ENCODE measurements at regions not wholly inside any gene's neighbourhood (a gene's known extent, or its start where the extent isn't known, plus 50 kb on each side); places are given as distances from the start of the nearest gene placed in this dataset.

GRCh38 chr18:26741048-26741447 lies 124.5 kb downstream of the AQP4 start:
- DNase-seq = no peak

GRCh38 chr18:26740396-26740795 lies 125.1 kb downstream of the AQP4 start:
- DNase-seq = no peak

DNA sequence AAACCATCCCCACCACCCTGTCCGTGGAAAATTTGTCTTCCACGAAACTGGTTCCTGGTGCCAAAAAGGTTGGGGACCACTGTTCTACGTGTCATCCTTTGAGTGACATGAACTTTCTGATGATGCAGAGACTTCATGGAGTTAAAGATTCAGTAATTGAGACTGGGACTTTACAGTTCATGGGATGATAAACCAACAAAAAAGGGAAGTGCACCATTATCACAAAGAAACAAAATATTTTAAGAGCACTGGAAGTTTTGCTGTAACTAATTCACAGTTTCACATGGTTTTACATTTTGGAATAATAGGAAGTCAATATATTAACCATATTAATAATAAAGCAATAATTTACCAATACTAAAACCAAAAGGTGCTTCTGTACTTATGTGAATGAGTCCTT lies 126.8 kb downstream of the AQP4 start:
- DNase-seq = no peak

GRCh38 chr18:26736301-26736700 lies 129.2 kb downstream of the AQP4 start:
- no peak for DNase-seq

DNA sequence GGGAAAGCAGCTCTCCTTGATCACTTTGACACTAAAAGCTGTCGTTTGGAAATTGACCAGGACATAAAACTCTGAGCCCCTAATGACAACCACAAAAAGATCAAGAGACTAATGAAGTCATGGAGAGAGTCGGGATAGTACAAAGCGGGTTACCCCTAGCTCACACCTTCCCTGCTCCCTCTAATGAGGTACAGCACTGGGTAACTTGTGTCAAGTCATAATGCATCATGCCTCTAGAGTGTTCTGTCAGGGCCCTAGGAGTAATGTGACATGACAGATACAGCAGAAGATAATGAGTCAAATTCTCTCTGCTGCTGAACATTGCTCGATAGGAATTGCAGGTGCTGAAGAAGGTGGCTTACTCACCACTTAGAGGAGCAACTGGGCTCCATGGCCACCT lies 130.7 kb downstream of the AQP4 start:
- DNase-seq = no peak

GRCh38 chr18:26729449-26729848 lies 136.1 kb downstream of the AQP4 start:
- no peak for DNase-seq

- no peak for DNase-seq
Observed at GRCh38 chr18:26729008-26729407, 136.5 kb downstream of the AQP4 start.

DNA sequence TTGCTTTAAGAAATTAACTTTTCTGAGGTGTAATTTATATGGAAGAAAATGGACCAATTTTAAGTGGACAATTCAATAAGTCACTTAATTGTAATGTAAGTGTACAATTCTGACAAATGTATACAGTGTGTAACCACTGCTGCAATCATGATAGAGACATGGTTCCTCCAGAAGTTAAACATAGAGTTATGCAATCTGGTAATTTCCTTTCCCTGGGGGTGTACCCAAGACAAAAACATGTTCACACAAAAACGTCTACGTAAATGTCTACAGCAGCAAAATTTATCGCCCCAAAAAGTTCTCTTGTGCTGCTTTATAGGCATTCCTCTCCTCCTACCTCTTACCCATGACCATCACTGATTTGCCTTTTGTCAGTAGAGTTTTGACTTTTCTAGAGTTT lies 141.5 kb downstream of the AQP4 start:
- DNase-seq = no peak

GRCh38 chr18:26722565-26722931 lies 143.0 kb downstream of the AQP4 start:
- DNase-seq = no peak

GRCh38 chr18:26721854-26722564 lies 143.5 kb downstream of the AQP4 start:
- DNase-seq = no peak

DNA sequence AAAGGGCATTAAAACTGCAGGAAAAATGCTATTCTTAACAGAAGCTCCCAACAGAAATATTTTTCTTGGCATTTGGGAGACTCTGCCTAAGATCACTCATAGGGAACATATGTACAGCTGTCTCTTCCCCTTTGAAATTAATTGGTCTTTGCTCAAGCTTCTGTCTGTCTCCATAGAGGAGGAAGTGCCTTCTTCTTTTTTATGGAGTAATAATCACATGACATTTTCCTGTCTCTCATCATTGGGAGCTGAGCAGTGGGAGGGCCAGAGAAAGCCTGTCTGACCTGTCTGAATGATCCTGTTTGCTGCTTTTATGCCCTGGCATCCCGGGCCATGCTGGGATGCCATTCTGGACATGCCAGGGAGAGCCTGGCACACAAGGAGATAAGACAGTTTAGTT lies 145.6 kb downstream of the AQP4 start:
- no peak for DNase-seq

DNA sequence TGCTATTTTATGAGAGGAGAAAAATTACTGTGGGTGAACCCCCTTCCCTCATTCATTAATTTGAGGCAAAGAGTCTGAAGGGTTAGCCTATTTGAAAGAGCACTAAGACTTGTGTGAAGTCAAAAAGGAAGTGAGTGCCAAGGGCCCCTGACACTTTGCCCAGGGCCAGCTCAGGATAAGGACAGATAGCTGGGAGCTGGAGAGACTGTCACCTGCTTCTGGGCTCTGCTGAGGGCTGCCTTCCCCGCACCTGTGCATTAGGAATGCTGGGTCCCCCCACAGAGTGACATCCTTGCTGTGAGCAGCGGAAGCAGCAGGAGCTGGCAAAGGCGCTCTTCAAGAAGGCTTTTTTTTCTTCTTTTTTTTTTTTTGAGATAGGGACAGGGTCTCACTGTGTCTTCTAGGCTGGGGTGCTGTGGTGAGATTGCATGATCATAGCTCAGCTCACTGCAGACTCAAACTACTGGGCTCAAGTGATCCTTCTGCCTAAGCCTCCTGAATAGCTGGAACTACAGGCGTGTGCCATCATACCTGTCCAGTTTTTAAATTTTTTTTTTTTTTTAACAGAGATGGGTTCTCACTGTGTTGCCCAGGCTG lies 148.3 kb downstream of the AQP4 start:
- DNase-seq = no peak

DNA sequence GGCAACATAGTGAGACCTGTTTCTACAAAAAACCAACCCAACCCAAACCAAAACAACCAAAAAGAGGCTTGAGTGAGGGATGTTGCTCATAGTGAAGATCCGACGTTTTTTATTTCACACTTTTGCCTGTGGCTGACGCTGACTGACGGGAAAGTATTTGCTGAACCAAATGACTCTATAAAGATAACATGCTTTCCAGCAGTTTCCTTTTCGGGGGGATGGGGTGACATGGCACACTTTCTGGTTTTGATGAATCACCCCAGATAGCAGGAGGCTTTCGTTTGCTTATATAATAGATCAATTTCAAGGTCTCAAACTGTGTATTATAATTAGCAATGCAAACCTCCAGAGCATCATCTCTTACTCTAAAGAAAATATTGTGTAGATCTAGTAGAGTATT lies 150.8 kb downstream of the AQP4 start:
- DNase-seq = no peak

DNA sequence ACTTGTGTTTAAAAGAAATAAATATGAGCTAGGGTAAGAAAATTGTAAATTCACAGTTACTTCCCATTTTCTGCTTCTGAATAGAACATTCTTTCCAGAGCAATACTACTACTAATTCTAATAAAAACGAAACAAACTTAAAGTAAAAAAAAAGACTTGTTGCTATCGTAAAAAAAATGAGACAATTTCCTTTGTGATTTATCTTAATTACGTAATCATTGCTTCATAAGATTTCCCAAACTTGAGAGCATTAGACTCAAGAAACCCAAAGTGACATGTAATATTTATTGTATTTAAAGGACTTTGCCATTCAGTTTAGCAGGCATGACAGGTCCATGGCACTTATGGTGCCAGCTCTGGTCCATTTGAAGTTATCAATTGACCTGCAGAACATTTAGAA lies 153.8 kb downstream of the AQP4 start:
- DNase-seq = no peak

- DNase-seq = no peak
Observed at GRCh38 chr18:26710470-26711096, 154.9 kb downstream of the AQP4 start.

GRCh38 chr18:26709897-26710296 lies 155.6 kb downstream of the AQP4 start:
- DNase-seq = no peak

DNA sequence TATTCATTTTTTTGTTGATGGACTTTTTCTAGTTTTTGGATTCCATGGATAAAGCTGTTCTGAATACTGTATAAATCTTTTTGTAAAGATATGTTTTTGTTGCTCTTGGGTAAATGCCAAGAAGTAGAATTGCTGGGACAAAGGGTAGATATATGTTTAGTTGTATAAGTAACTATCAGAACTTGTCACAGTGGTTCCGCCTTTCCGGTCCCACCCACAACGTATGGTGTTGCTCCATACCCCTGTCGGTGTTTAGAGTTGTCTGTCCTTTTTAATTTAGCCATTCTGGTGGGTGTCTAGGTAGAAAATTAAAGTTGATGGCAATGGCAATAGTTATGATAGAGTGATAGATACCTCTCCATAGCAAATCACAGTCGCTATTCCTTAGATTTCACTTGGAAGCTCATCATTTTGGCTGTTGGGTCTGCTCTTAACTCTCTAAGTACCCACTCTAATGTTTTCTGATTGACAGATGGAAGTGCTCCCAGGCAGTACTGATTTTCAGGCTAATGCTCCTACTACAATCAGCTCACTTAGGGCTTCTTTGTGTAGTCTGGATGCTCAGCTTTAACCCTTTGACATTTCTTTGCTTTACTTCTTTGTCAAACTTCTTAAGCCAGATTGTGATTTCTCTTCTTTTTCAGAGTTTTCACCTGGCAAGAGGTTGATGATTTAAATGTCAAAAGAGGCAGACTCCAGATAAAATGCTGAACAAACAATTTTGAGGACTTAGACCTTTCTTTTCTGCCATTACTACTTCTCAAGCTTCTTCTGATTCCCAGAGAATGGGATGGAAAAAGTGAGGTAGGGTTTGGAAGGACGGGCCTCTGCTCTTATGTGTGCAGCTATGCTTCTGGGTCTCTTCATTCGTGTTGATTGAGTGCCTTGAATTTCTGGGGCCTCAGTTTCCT lies 156.4 kb downstream of the AQP4 start:
- DNase-seq = no peak

DNA sequence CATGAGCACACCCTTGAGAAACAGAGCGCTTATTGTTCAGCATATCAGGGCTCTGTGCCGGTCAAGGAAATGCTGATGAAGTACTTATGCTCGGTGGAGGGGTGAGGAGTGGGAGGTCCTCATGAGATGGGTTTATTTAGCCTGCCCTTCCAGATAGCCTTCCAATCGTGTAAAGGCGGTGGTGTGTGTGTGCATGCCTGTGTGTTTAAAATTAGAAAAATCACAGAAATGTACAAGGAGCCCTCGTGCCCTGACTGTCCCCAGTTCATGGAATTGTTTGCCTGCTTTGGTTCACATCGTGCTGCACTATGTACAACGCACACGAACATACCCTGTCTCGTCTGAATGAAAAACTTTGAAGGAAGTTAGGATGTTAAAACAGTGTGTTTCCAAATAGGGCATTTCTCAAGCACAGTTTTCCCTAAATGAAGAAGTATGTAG lies 158.6 kb downstream of the AQP4 start:
- DNase-seq = no peak

DNA sequence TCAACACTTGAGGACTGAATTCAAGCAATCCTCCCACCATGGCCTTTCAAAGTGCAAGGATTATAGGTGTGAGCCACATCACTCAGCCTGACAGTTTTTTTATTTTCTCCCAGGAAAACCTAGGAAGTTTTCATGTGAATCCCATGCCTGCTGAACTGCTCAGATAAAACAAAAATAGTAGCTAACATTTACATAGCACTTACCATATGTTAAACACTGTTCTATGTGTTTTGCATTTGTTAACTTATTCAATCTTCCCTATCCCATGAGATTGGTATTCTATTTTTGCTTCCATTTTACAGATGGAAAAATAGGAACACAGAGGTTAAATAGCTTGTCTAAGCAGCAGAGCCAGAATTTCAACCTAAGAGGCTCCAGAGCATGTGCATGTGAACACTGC lies 157.4 kb upstream of the KCTD1 start:
- DNase-seq = no peak

DNA sequence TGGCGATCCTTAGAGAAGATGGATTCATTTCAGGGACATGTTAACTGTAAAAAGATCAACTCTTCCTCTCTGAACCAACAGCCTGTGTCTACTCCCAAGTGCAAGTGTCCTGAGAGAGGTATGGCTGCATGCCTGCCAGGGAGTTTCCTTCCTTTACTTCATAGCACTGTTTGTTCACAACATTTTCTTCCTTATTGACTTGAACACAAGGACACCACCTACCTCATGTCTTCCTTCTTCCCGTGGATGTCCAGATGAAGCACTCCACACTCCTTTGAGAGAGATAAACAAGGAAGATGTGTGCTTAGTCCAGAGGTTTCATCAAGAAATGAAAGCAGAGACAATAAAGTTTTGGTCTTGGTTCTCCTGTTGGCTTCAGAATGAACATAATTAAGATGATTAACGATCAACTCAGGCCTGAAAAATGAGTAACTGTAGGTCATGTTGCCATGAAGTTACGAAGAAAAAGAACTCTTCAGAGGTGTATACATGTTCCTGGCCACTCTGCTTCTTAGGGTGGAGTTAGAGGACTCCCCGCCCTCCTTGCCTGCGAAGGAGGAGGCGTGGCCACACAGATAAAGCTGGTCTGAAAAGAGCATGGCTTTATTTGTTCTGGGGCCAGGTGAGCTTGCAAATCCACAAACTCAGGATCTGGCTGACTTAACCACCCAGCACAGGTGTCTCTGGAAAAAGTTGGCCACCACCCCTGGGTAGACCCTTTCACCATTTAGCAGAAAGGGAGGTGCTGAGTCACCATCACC lies 155.0 kb upstream of the KCTD1 start:
- DNase-seq = no peak

DNA sequence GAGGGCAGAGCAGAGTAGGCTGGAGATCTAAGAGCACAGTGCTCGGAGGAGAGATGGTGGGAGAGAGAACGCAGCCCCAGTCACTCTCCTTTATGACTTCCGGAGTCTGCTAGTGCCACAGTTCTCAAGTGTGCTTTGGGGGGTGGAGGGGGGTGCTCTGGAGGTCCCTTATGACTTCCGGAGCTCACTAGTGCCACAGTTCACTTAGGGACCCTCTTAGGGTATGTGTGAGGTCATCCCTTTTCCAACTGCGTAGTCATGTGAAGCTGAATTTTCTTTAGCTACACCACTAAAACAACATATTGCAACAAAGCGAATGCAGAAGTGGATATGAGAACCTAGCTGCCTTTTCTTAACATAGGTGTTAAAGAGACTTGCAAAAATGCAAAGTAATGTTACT lies 153.7 kb upstream of the KCTD1 start:
- DNase-seq = no peak

DNA sequence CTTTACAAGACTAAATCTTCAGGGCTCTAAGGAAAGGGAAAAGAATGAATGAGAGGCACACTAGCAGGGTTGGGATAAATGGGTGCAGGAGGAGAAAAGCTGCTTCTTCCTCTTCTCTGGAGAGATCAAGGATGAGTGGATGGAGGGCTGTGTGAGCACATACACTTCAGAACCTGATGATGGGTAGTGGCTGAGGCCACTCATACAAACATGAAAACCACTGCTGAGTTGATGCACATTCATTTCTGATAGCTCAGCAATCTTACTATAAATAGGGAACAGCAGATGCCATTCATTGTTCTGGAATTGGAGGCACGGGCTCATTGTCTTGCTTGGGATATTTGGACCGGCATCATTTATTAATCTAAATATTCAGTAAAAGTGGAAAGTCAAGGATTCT lies 152.4 kb upstream of the KCTD1 start:
- no peak for DNase-seq

GRCh38 chr18:26700201-26700600 lies 151.8 kb upstream of the KCTD1 start:
- DNase-seq = no peak
